Fibroblast of lung (primary cell): ENCODE measurements at regions not wholly inside any gene's neighbourhood (a gene's known extent, or its start where the extent isn't known, plus 50 kb on each side); places are given as distances from the start of the nearest gene placed in this dataset.

Experiments used
- DNase-seq, 2 donors: peaks; one replicate each; pipeline versions ENCODE4 v3.0.0 to v3.0.0-alpha.2; 2010; ENCODE audit warnings: low read depth in 2 of 2
- H2AFZ ChIP-seq: 2 replicates; pipeline ENCODE4 v1.5.1; 2012; ENCODE audit warnings: low read length, control low read depth, inconsistent platforms
- H3K27ac ChIP-seq: 2 replicates; pipeline ENCODE4 v1.5.1; 2011; ENCODE audit warnings: low read length, control low read depth; ENCODE audit not compliant: insufficient read depth
- H3K27me3 ChIP-seq: 2 replicates; pipeline ENCODE4 v1.5.1; 2011; ENCODE audit warnings: mild to moderate bottlenecking, low read length; ENCODE audit not compliant: control insufficient read depth, insufficient read depth
- H3K36me3 ChIP-seq: 2 replicates; pipeline ENCODE4 v1.5.1; 2011; ENCODE audit warnings: low read length; ENCODE audit not compliant: control insufficient read depth, insufficient read depth
- H3K4me1 ChIP-seq: 2 replicates; pipeline ENCODE4 v1.5.1; 2011; ENCODE audit warnings: low read length; ENCODE audit not compliant: control insufficient read depth, insufficient read depth; ENCODE audit errors: extremely low read depth
- H3K4me2 ChIP-seq: 2 replicates; pipeline ENCODE4 v1.5.1; 2011; ENCODE audit warnings: low read length, control low read depth; ENCODE audit not compliant: insufficient read depth; ENCODE audit errors: extremely low read depth
- H3K4me3 ChIP-seq, 4 experiments: fragments of 200-600 bp in 1 of 4; sonication (generic) in 1 of 4; replicated peaks in 1 of 4; 2 replicates each; pipeline ENCODE4 v1.5.1; 2011 to 2016; ENCODE audit warnings: low read length in 4 of 4, low read depth in 3 of 4, mild to moderate bottlenecking in 3 of 4, control low read depth in 2 of 4, inconsistent platforms in 1 of 4, mixed read lengths in 1 of 4; ENCODE audit not compliant: insufficient read depth in 1 of 4; ENCODE audit errors: control extremely low read depth in 1 of 4
- H3K79me2 ChIP-seq: 2 replicates; pipeline ENCODE4 v1.5.1; 2012; ENCODE audit warnings: mild to moderate bottlenecking, low read length, inconsistent platforms; ENCODE audit not compliant: control insufficient read depth, insufficient read depth
- H3K9ac ChIP-seq: 2 replicates; pipeline ENCODE4 v1.5.1; 2011; ENCODE audit warnings: mild to moderate bottlenecking, low read length, control low read depth; ENCODE audit not compliant: insufficient read depth
- H3K9me3 ChIP-seq: 2 replicates; pipeline ENCODE4 v1.5.1; 2012; ENCODE audit warnings: low read depth, low read length; ENCODE audit not compliant: control insufficient read depth, insufficient read depth
- H4K20me1 ChIP-seq: 2 replicates; pipeline ENCODE4 v1.5.1; 2011; ENCODE audit warnings: low read length; ENCODE audit not compliant: control insufficient read depth, insufficient read depth; ENCODE audit errors: extremely low read depth
- EZH2 ChIP-seq: IDR thresholded peaks from 2 replicates; pipeline ENCODE4 v1.5.1; 2012; ENCODE audit warnings: low read length, control low read depth, mild to moderate bottlenecking; ENCODE audit errors: missing control alignments
- TF ChIP-seq, protein P1 (sequence below), 2 donors: IDR thresholded peaks in 1 of 2; conservative IDR thresholded peaks in 1 of 2; 1 replicate in 1 of 2; 2 replicates in 1 of 2; pipeline ENCODE4 v1.5.1; 2011 to 2012; ENCODE audit warnings: low read length in 2 of 2, control low read depth in 1 of 2, inconsistent platforms in 1 of 2, low read depth in 1 of 2, mild to moderate bottlenecking in 1 of 2

- Histone ChIP-seq H3K4me1 (no peaks in the 10 kb centered on the region), H3K4me3 (no peak overlapping the region), H3K27me3 (no peaks in the 10 kb centered on the region), H4K20me1 (no peaks in the 10 kb centered on the region), H3K9me3 (no peaks in the 10 kb centered on the region), H3K9ac (no peak overlapping the region), H3K79me2 (no peaks in the 10 kb centered on the region), H2AFZ (no peak overlapping the region), H3K27ac (no peak overlapping the region), H3K4me2 (no peak overlapping the region), H3K36me3 (no peaks in the 10 kb centered on the region)
- no peak for DNase-seq
- TF ChIP-seq, protein P1, sequence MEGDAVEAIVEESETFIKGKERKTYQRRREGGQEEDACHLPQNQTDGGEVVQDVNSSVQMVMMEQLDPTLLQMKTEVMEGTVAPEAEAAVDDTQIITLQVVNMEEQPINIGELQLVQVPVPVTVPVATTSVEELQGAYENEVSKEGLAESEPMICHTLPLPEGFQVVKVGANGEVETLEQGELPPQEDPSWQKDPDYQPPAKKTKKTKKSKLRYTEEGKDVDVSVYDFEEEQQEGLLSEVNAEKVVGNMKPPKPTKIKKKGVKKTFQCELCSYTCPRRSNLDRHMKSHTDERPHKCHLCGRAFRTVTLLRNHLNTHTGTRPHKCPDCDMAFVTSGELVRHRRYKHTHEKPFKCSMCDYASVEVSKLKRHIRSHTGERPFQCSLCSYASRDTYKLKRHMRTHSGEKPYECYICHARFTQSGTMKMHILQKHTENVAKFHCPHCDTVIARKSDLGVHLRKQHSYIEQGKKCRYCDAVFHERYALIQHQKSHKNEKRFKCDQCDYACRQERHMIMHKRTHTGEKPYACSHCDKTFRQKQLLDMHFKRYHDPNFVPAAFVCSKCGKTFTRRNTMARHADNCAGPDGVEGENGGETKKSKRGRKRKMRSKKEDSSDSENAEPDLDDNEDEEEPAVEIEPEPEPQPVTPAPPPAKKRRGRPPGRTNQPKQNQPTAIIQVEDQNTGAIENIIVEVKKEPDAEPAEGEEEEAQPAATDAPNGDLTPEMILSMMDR (conservative IDR thresholded peaks at IDR 0.05 in 1 of 2, IDR thresholded peaks at IDR 0.05 in 1 of 2; ENCODE audit: low read depth in 1 of 2, low read length in 2 of 2) = no peak
Observed at GRCh38 chr14:87160989-87161388, 832.0 kb downstream of the GALC start.

DNA sequence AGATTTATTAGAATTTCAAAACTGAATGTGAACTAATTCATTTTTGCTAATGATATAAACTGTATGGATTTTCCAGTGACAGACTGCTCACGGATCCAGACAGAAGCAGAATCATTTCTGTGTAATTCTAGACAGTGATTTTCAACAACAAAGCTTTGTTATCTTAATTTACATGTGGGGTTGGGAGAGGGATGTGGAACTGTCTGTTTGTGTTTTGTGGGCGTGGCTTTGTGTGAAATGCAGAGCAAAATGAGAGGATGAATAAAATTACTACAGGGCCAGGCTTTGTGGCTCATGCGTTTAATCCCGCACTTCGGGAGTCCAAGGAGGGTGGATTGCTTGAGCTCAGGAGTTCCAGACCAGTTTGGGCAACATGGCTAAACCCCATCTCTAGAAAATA is 834.7 kb downstream of the GALC start:
- H3K9me3 ChIP-seq = no peaks in the 10 kb centered on the region
- no peak overlapping the region for H3K27ac ChIP-seq
- H3K9ac ChIP-seq = no peak overlapping the region
- no peaks in the 10 kb centered on the region for H3K27me3 ChIP-seq
- TF ChIP-seq EZH2 = no peak
- TF ChIP-seq, protein P1 (conservative IDR thresholded peaks at IDR 0.05 in 1 of 2, IDR thresholded peaks at IDR 0.05 in 1 of 2; ENCODE audit: low read depth in 1 of 2, low read length in 2 of 2) = no peak
- no peak overlapping the region for H2AFZ ChIP-seq
- H3K36me3 ChIP-seq = no peaks in the 10 kb centered on the region
- DNase-seq = no peak
- no peaks in the 10 kb centered on the region for H4K20me1 ChIP-seq
- no peak overlapping the region for H3K4me3 ChIP-seq
- no peaks in the 10 kb centered on the region for H3K79me2 ChIP-seq
- H3K4me2 ChIP-seq = no peak overlapping the region
- H3K4me1 ChIP-seq = no peaks in the 10 kb centered on the region

DNA sequence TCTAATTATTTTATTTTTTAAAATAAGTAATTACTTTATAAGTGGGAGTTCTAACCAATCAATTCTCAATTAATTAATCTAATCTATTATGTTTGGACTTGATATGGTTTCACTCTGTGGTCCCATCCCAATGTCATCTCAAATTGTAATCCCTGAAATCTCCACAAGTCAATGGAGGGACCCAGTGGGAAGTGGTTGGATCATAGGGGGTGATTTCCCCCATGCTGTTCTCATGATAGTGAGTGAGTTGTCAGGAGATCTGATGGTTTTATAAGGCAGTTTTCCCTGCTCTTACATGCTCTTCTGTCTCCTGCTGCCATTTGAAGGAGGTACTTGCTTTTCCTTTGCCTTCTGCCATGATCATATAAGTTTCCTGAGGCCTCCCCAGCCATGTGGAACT is 836.1 kb downstream of the GALC start:
- Histone ChIP-seq H3K36me3 (no peaks in the 10 kb centered on the region), H3K79me2 (no peaks in the 10 kb centered on the region), H3K9ac (no peak overlapping the region), H3K4me3 (no peak overlapping the region), H4K20me1 (no peaks in the 10 kb centered on the region), H3K27ac (no peak overlapping the region), H2AFZ (no peak overlapping the region), H3K4me2 (no peak overlapping the region), H3K4me1 (no peaks in the 10 kb centered on the region), H3K27me3 (no peaks in the 10 kb centered on the region), H3K9me3 (no peaks in the 10 kb centered on the region)
- TF ChIP-seq EZH2 = no peak
- TF ChIP-seq, protein P1 (conservative IDR thresholded peaks at IDR 0.05 in 1 of 2, IDR thresholded peaks at IDR 0.05 in 1 of 2; ENCODE audit: low read depth in 1 of 2, low read length in 2 of 2) = no peak
- no peak for DNase-seq
